Suprapubic skin (tissue), 4 donors: ENCODE measurements at regions not wholly inside any gene's neighbourhood (a gene's known extent, or its start where the extent isn't known, plus 50 kb on each side); places are given as distances from the start of the nearest gene placed in this dataset.

Source experiments
- DNase-seq, 2 donors: peaks; one replicate each; pipeline ENCODE4 v3.0.0-alpha.2; 2019; ENCODE audit warnings: low spot score in 2 of 2
- H3K27ac ChIP-seq: fragments of 200-600 bp; sonication (generic); one replicate; pipeline ENCODE4 v1.5.1; 2019
- H3K27me3 ChIP-seq: fragments of 200-600 bp; sonication (generic); one replicate; pipeline ENCODE4 v1.5.1; 2019
- H3K36me3 ChIP-seq: fragments of 200-600 bp; sonication (generic); one replicate; pipeline ENCODE4 v1.5.1; 2019
- H3K4me1 ChIP-seq: fragments of 200-600 bp; sonication (generic); one replicate; pipeline ENCODE4 v1.5.1; 2019
- H3K4me3 ChIP-seq: fragments of 200-600 bp; sonication (generic); one replicate; pipeline ENCODE4 v1.5.1; 2019; ENCODE audit warnings: mild to moderate bottlenecking
- H3K9me3 ChIP-seq: fragments of 200-600 bp; sonication (generic); one replicate; pipeline ENCODE4 v1.5.1; 2019
- CTCF ChIP-seq, 2 donors: fragments of 200-600 bp in 1 of 2; fragments of 450-650 bp in 1 of 2; sonication (generic) in 1 of 2; IDR thresholded peaks; one replicate each; pipeline ENCODE4 v1.5.1; 2016 to 2019; ENCODE audit warnings: antibody characterized with exemption in 2 of 2, mild to moderate bottlenecking in 1 of 2, moderate library complexity in 1 of 2
- EP300 ChIP-seq: sonication (generic); formaldehyde crosslinking; IDR thresholded peaks from one replicate; pipeline ENCODE4 v1.6.1; 2017; ENCODE audit warnings: antibody characterized with exemption
- POLR2A ChIP-seq, 2 donors: fragments of 450-650 bp; IDR thresholded peaks; one replicate each; pipeline ENCODE4 v1.6.1; 2017; ENCODE audit warnings: antibody characterized with exemption in 2 of 2, mild to moderate bottlenecking in 2 of 2, moderate library complexity in 2 of 2
- POLR2AphosphoS5 ChIP-seq, 3 donors: sonication (generic); formaldehyde crosslinking; IDR thresholded peaks; one replicate each; pipeline ENCODE4 v1.6.1; 2017; ENCODE audit warnings: antibody characterized with exemption in 3 of 3
- WGBS: methylation state at CpG from one replicate; pipeline ENCODE4 v1.1.5; 2018; 5-methylcytosine and 5-hydroxymethylcytosine counted together

GRCh38 chr10:71029907-71030306 is 141.5 kb upstream of the PCBD1 start:
- H3K27me3 ChIP-seq: peaks cover 12% of the 10 kb centered on the region
- no peaks in the 10 kb centered on the region for H3K36me3 ChIP-seq
- no peaks in the 10 kb centered on the region for H3K4me1 ChIP-seq
- H3K27ac ChIP-seq: no peak overlapping the region
- H3K9me3 ChIP-seq: no peaks in the 10 kb centered on the region
- H3K4me3 ChIP-seq: no peak overlapping the region
- TF ChIP-seq EP300 (no peak), CTCF (IDR thresholded peaks at IDR 0.05) (no peak), POLR2A (IDR thresholded peaks at IDR 0.05) (no peak), POLR2AphosphoS5 (IDR thresholded peaks at IDR 0.05) (no peak)
- WGBS: 75% methylated on average over 9 of the region's 10 CpGs
- DNase-seq: no peak

- peaks cover 12% of the 10 kb centered on the region for H3K27me3 ChIP-seq
- WGBS: 84% methylated on average over 4 of the region's 4 CpGs
- no peaks in the 10 kb centered on the region for H3K9me3 ChIP-seq
- no peaks in the 10 kb centered on the region for H3K4me1 ChIP-seq
- H3K4me3 ChIP-seq: no peak overlapping the region
- no peaks in the 10 kb centered on the region for H3K36me3 ChIP-seq
- no peak for DNase-seq
- H3K27ac ChIP-seq: no peak overlapping the region
- TF ChIP-seq POLR2AphosphoS5 (IDR thresholded peaks at IDR 0.05) (no peak), POLR2A (IDR thresholded peaks at IDR 0.05) (no peak), CTCF (IDR thresholded peaks at IDR 0.05) (no peak), EP300 (no peak)
Measured at GRCh38 chr10:71031026-71031425, 142.7 kb upstream of the PCBD1 start.

- TF ChIP-seq CTCF (IDR thresholded peaks at IDR 0.05) (no peak), POLR2A (IDR thresholded peaks at IDR 0.05) (no peak), EP300 (no peak), POLR2AphosphoS5 (IDR thresholded peaks at IDR 0.05) (no peak)
- Histone ChIP-seq H3K4me1 (no peaks in the 10 kb centered on the region), H3K27ac (no peak overlapping the region), H3K27me3 (peaks cover 12% of the 10 kb centered on the region), H3K36me3 (no peaks in the 10 kb centered on the region), H3K4me3 (no peak overlapping the region), H3K9me3 (no peaks in the 10 kb centered on the region)
- 29% methylated on average over 1 of the region's 2 CpGs for WGBS
- no peak for DNase-seq
Measured at GRCh38 chr10:71031603-71032002, 143.2 kb upstream of the PCBD1 start.

GRCh38 chr10:71032887-71033286 is 144.5 kb upstream of the PCBD1 start:
- H3K4me3 ChIP-seq: no peak overlapping the region
- TF ChIP-seq POLR2AphosphoS5 (IDR thresholded peaks at IDR 0.05) (no peak), EP300 (no peak), CTCF (IDR thresholded peaks at IDR 0.05) (no peak)
- no peaks in the 10 kb centered on the region for H3K9me3 ChIP-seq

GRCh38 chr10:71033396-71033980 is 145.1 kb upstream of the PCBD1 start:
- no peak for TF ChIP-seq POLR2A (IDR thresholded peaks at IDR 0.05)
- TF ChIP-seq EP300: no peak
- no peak for TF ChIP-seq CTCF (IDR thresholded peaks at IDR 0.05)
- no peak for TF ChIP-seq POLR2AphosphoS5 (IDR thresholded peaks at IDR 0.05)
- H3K27ac ChIP-seq: no peak overlapping the region
- DNase-seq: no peak
- WGBS: 80% methylated on average over 12 of the region's 16 CpGs
- no peaks in the 10 kb centered on the region for H3K9me3 ChIP-seq
- peaks cover 12% of the 10 kb centered on the region for H3K27me3 ChIP-seq
- H3K4me3 ChIP-seq: no peak overlapping the region
- H3K4me1 ChIP-seq: no peaks in the 10 kb centered on the region
- H3K36me3 ChIP-seq: no peaks in the 10 kb centered on the region

More at GRCh38 chr10:71032887-71033286, 144.5 kb upstream of the PCBD1 start:
- H3K36me3 ChIP-seq: no peaks in the 10 kb centered on the region
- no peaks in the 10 kb centered on the region for H3K4me1 ChIP-seq
- DNase-seq: no peak
- WGBS: 97% methylated on average over 5 of the region's 5 CpGs
- peaks cover 12% of the 10 kb centered on the region for H3K27me3 ChIP-seq
- no peak overlapping the region for H3K27ac ChIP-seq
